ENCODE measurements at regions not wholly inside any gene's neighbourhood (a gene's known extent, or its start where the extent isn't known, plus 50 kb on each side); places are given as distances from the start of the nearest gene placed in this dataset.

DNA sequence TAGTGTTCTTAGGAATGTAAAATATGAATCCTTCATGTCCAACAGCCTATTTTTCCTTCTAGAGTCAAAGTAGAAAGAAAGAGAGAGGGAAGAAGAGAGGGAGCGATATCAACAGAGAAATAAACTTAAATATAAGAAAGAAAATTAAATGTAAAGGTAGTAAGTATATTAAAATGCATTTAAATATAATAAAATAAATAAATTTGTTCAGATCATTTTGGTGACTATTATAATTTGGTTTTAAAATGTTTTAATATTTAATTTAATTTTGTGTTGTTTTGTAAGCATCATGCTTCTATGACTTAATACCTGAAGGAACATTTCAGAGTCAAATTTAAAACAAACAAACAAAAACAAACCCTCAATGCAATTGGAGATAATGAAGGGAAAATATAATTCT is 405.2 kb upstream of the IRX1 start:
- FAIRE-seq (no peak), ATAC-seq (no peak), DNase-seq (ENCODE audit: low read depth, low spot score) (no peak)
- H4K20me1 ChIP-seq (ENCODE audit: control insufficient read depth, insufficient read depth) = no peaks in the 10 kb centered on the region
- H3K9me3 ChIP-seq (replicated peaks; ENCODE audit: control insufficient read depth, insufficient read depth, low read length) = no peaks in the 10 kb centered on the region
- in situ Hi-C loops (cut with MboI) (no loop called here), intact Hi-C loops (cut with micrococcal nuclease; ENCODE audit: unreplicated experiment) (no loop called here)
- H3K4me3 ChIP-seq = no peak overlapping the region
- H2AFZ ChIP-seq (ENCODE audit: control insufficient read depth, low read depth, low read length) = no peak overlapping the region
- ChIA-PET SMC1A (ENCODE audit: uncharacterized antibody, unreplicated experiment) (no interaction called here), POLR2A (no interaction called here), CTCF (no interaction called here), RAD21 (ENCODE audit: unreplicated experiment) (no interaction called here)
- no peak overlapping the region for H3K9ac ChIP-seq (ENCODE audit: control insufficient read depth, insufficient read depth, low read length)
- H3K36me3 ChIP-seq (ENCODE audit: control insufficient read depth in 2 of 2, insufficient read depth in 2 of 2, low read length in 1 of 2) = no peaks in the 10 kb centered on the region
- BruUV-seq (replicated peaks) = no TSS peak
- no peak overlapping the region for H3K4me2 ChIP-seq (ENCODE audit: control insufficient read depth, insufficient read depth)
- no peaks in the 10 kb centered on the region for H3K4me1 ChIP-seq (ENCODE audit: control insufficient read depth, insufficient read depth, low read length)
- no peaks in the 10 kb centered on the region for H3K79me2 ChIP-seq (ENCODE audit: control insufficient read depth, insufficient read depth, low read length)
- no peak overlapping the region for H3K27ac ChIP-seq (ENCODE audit: control insufficient read depth, insufficient read depth)
- no peaks in the 10 kb centered on the region for H3K27me3 ChIP-seq (replicated peaks in 1 of 2; ENCODE audit: control insufficient read depth in 2 of 2, insufficient read depth in 2 of 2, low read length in 1 of 2)
- WGBS (ENCODE audit: insufficient coverage, insufficient replicate concordance, low lambda C conversion rate, missing lambda C conversion rate) = 0% methylated on average over 1 of the region's 1 CpG
- TF ChIP-seq MXI1 (IDR thresholded peaks at IDR 0.05; ENCODE audit: low read depth, low read length) (no peak), SREBF1 (IDR thresholded peaks at IDR 0.05; ENCODE audit: low read length) (no peak), EED (IDR thresholded peaks at IDR 0.05; ENCODE audit: low read depth) (no peak), SIN3A (IDR thresholded peaks at IDR 0.05; ENCODE audit: low read depth, low read length) (no peak), JUND (IDR thresholded peaks at IDR 0.05; ENCODE audit: low read depth, low read length) (no peak), BRCA1 (IDR thresholded peaks at IDR 0.05; ENCODE audit: low read depth, low read length) (no peak), NFYA (IDR thresholded peaks at IDR 0.05; ENCODE audit: borderline replicate concordance, low read depth, low read length) (no peak), NBN (IDR thresholded peaks at IDR 0.05) (no peak), NFXL1 (IDR thresholded peaks at IDR 0.05; ENCODE audit: borderline replicate concordance) (no peak)
- TF ChIP-seq, protein P1, sequence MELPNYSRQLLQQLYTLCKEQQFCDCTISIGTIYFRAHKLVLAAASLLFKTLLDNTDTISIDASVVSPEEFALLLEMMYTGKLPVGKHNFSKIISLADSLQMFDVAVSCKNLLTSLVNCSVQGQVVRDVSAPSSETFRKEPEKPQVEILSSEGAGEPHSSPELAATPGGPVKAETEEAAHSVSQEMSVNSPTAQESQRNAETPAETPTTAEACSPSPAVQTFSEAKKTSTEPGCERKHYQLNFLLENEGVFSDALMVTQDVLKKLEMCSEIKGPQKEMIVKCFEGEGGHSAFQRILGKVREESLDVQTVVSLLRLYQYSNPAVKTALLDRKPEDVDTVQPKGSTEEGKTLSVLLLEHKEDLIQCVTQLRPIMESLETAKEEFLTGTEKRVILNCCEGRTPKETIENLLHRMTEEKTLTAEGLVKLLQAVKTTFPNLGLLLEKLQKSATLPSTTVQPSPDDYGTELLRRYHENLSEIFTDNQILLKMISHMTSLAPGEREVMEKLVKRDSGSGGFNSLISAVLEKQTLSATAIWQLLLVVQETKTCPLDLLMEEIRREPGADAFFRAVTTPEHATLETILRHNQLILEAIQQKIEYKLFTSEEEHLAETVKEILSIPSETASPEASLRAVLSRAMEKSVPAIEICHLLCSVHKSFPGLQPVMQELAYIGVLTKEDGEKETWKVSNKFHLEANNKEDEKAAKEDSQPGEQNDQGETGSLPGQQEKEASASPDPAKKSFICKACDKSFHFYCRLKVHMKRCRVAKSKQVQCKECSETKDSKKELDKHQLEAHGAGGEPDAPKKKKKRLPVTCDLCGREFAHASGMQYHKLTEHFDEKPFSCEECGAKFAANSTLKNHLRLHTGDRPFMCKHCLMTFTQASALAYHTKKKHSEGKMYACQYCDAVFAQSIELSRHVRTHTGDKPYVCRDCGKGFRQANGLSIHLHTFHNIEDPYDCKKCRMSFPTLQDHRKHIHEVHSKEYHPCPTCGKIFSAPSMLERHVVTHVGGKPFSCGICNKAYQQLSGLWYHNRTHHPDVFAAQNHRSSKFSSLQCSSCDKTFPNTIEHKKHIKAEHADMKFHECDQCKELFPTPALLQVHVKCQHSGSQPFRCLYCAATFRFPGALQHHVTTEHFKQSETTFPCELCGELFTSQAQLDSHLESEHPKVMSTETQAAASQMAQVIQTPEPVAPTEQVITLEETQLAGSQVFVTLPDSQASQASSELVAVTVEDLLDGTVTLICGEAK (IDR thresholded peaks at IDR 0.05; ENCODE audit: borderline replicate concordance) = no peak
- TF ChIP-seq, protein P2, sequence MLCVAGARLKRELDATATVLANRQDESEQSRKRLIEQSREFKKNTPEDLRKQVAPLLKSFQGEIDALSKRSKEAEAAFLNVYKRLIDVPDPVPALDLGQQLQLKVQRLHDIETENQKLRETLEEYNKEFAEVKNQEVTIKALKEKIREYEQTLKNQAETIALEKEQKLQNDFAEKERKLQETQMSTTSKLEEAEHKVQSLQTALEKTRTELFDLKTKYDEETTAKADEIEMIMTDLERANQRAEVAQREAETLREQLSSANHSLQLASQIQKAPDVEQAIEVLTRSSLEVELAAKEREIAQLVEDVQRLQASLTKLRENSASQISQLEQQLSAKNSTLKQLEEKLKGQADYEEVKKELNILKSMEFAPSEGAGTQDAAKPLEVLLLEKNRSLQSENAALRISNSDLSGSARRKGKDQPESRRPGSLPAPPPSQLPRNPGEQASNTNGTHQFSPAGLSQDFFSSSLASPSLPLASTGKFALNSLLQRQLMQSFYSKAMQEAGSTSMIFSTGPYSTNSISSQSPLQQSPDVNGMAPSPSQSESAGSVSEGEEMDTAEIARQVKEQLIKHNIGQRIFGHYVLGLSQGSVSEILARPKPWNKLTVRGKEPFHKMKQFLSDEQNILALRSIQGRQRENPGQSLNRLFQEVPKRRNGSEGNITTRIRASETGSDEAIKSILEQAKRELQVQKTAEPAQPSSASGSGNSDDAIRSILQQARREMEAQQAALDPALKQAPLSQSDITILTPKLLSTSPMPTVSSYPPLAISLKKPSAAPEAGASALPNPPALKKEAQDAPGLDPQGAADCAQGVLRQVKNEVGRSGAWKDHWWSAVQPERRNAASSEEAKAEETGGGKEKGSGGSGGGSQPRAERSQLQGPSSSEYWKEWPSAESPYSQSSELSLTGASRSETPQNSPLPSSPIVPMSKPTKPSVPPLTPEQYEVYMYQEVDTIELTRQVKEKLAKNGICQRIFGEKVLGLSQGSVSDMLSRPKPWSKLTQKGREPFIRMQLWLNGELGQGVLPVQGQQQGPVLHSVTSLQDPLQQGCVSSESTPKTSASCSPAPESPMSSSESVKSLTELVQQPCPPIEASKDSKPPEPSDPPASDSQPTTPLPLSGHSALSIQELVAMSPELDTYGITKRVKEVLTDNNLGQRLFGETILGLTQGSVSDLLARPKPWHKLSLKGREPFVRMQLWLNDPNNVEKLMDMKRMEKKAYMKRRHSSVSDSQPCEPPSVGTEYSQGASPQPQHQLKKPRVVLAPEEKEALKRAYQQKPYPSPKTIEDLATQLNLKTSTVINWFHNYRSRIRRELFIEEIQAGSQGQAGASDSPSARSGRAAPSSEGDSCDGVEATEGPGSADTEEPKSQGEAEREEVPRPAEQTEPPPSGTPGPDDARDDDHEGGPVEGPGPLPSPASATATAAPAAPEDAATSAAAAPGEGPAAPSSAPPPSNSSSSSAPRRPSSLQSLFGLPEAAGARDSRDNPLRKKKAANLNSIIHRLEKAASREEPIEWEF (IDR thresholded peaks at IDR 0.05; ENCODE audit: insufficient replicate concordance, low read depth, low read length) = no peak
- TF ChIP-seq, protein P3, sequence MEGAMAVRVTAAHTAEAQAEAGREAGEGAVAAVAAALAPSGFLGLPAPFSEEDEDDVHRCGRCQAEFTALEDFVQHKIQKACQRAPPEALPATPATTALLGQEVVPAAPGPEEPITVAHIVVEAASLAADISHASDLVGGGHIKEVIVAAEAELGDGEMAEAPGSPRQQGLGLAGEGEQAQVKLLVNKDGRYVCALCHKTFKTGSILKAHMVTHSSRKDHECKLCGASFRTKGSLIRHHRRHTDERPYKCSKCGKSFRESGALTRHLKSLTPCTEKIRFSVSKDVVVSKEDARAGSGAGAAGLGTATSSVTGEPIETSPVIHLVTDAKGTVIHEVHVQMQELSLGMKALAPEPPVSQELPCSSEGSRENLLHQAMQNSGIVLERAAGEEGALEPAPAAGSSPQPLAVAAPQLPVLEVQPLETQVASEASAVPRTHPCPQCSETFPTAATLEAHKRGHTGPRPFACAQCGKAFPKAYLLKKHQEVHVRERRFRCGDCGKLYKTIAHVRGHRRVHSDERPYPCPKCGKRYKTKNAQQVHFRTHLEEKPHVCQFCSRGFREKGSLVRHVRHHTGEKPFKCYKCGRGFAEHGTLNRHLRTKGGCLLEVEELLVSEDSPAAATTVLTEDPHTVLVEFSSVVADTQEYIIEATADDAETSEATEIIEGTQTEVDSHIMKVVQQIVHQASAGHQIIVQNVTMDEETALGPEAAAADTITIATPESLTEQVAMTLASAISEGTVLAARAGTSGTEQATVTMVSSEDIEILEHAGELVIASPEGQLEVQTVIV (IDR thresholded peaks at IDR 0.05; ENCODE audit: borderline replicate concordance, partially characterized antibody) = no peak
- TF ChIP-seq, protein P4, sequence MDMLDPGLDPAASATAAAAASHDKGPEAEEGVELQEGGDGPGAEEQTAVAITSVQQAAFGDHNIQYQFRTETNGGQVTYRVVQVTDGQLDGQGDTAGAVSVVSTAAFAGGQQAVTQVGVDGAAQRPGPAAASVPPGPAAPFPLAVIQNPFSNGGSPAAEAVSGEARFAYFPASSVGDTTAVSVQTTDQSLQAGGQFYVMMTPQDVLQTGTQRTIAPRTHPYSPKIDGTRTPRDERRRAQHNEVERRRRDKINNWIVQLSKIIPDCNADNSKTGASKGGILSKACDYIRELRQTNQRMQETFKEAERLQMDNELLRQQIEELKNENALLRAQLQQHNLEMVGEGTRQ (IDR thresholded peaks at IDR 0.05; ENCODE audit: borderline replicate concordance, low read depth, low read length) = no peak
